HG02938 (cell line): ENCODE measurements at regions not wholly inside any gene's neighbourhood (a gene's known extent, or its start where the extent isn't known, plus 50 kb on each side); places are given as distances from the start of the nearest gene placed in this dataset.

Experiments
- ATAC-seq: cut with Tn5 transposase; IDR thresholded peaks from one replicate; pipeline ENCODE4 v1.9.1; 2021; ENCODE audit warnings: mild to moderate bottlenecking, moderate library complexity; ENCODE audit not compliant: unreplicated experiment

DNA sequence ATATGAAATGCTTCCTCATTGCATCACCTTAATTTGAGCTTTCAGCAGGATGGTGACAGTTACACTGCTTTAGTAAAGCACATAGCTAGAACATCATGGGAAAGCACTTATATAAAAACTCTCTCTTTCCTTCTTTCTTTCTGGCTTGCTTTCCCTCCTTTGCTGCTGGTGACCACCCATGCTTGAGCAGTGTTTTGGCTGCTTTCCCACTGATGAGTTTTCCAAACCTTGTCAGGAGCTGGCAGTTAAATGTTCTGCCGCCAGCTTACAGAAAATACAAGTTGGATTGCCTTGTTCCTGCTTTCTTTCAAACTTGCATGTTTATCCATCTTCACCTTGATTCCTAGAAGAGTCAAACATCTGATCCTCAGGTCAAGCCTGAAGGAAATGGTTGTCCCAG is 323.9 kb downstream of the FOXA2 start:
- ATAC-seq: no peak

DNA sequence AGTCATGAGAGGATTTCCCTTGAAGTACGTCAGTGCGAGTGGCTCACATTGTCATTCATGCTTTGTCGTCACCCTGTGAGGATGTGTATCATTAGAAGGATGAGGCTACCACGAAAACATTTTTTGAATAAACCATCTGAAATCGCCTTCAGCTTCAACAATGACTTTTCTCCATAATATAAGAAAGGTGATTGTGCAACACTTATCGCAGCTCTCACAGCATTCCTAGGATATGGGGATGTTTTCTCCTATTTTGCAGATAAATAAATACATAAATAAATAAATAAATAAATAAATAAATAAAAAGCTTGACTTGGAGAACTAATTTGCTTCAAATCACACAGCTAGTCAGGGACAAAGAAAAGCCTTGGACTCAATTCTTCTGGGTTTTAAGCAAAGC is 326.5 kb downstream of the FOXA2 start:
- ATAC-seq: no peak

DNA sequence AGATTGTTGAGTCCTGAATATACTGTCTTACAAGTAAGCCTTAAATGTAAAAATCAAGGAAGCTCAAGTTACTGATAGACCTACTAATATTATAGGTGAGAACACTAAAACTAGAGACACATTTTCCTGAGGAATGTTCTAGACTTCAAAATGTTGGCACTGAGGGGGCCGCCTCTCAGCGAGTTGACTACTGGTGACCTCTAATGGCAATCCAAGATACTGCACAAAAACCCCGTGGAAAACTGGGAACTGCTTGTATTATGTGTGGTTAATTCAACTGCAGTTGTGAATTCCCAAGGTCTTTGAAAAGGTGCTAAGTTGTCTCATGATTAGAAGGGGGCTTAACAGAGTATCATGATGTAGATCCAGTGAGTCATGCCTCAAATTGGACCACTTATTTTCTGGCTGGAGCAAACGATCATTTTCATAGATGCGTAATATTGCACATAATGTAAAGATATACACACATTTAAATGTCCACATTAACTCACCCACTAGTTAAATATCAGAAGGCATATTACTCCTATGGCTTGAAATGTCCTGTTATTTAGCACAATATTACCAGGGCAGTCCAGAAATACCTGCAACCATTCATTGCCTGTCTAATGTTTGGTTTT is 336.2 kb downstream of the FOXA2 start:
- no peak for ATAC-seq

DNA sequence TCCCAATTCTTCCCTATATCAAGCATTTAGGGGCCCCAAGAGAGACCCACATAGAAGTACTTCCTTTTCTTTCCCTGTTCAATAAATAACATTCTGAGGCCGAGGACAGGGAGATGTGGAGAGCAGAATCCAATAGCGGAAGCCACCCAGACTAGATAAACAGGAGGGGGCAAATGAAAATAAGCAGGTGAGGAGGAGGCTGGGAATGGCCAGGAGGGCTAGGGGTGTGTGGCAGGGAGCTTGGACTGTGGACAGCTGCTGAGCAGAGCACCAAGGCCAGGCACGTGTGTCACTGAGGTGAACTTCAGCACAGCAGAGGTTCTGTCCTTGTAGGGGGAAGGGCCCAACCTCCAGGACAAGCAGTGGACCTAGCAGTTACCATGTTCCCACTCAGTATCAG is 339.2 kb downstream of the FOXA2 start:
- ATAC-seq: no peak

DNA sequence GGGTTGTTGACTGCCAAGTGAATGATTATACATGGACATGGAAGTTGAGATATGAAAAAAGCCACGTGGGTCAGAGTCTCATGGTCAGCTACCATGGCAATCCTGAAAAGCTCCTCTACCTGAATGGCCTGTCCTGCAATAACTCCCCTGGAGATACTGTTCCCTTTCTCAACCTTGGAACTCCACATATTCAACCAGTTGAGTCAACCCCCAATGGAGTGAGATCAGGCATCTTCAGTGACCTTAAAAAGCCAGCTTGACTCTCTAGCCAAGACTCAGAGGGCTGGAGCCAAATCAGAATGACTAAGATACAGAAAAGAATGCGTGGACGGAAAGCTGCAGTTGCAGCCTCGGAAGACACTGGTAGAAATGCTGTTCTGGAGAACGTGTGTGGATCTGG is 341.3 kb downstream of the FOXA2 start:
- no peak for ATAC-seq

DNA sequence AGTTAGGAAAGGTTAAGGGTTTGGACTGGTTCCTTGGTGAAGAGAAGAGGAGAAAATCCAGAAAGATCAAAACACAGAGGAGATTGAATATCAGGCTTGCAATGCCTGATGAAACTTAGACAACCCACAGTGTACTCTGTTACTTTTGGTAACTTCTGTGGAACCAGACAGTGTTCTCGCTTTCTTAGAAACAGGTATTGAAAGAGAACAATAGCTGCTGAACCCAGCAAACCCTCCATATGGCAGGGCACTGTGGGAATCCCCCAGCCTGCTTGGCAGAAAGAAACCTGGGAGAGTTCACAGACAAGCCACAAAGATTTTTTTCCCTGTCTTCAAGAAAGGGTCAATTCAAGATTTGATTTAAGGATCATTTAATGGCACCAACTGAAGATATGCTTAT is 342.8 kb downstream of the FOXA2 start:
- ATAC-seq: no peak

DNA sequence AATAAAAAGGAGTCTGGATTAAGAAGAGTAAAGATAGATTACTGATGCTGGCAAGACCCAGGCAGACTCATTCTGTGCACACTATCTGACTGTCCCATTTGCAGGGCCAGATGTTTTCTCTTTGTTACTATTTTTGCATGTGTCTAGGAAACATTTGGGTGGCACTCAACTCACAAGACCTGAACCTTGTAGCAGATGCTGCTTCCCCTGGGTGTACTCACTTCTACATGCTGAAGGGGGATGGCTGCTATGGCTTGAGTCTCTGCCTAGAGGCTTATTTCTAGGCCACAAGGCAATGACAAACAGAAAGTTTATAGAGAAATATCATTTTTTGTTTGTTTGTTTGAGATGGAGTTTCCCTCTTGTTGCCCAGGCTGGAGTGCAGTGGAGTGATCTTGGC is 351.4 kb downstream of the FOXA2 start:
- no peak for ATAC-seq

DNA sequence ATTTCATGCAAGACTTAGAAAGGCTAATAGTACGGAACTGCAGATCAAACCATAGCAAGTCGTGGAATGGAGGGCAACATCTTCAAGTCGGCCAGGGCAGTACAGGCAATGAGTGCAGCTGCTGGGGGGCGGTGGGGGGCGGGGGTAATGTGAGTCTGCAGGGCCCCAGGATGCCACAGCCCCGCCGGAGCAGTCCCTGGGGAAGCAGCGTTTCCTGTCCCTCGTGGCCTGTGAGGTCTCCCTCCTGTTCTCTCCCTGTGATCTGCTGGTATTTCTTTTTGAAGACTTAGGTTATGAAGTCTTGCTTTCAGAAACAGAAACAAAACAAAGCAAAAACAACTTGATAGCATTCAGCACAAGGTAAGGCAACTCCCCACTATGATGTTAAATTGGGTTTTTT is 351.9 kb downstream of the FOXA2 start:
- ATAC-seq: no peak

DNA sequence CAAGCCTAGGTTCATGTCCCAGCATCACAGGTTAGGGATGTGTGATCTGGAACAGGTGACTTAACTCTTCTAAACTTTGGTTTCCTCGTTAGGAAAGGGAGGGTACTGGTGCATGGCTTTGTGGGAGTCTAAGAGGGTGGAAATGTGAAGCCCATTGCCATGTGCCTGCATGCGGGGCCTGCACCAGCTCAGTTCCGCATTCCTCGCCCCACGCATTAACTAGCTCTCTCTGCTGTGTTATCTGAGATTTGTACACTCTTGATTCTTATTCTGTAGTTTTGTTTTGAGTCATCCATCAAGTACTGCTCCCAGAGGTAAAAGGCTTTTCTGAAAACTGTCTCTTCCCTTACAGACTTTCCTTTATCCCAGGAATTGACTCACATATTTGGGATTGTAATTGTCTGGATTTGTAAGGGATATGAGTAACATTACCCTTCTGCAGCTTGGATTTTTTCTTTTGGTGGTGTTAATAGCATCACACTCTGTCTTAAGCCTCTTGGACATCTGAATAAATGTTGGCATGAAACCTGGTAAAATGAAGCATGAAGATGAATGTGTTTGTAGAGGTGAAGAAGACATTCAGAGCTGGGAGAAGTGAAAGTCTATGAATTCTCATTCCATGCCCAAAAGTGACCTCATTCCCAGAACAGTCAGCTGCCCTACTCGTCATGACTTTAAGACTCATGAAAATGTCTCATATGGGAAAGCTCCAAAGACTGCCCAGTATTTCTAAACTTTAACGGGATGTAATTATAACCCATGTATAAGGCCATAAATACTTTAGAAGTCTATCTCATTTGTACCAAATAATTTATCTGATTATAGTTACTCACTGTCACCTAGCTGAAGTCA is 357.3 kb downstream of the FOXA2 start:
- no peak for ATAC-seq

DNA sequence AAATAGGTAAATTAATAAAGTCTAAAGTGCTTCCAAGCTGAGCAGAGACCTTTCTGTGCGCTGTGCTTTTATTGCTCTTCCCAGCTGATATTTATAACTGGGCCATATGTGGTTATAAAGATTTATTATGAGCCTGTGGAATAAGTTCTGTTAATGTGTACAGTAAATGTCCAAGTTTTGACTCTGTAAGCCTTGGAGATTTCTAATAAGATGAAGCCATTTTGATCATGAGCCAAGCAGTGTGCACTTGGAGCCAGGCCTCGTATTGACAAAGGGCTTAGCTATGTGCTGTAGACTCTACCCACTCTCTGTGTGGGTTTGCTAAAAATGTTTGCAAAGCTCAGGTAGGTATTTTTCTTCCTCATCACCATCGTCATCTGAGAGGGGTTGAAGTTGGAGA is 361.1 kb downstream of the FOXA2 start:
- no peak for ATAC-seq

DNA sequence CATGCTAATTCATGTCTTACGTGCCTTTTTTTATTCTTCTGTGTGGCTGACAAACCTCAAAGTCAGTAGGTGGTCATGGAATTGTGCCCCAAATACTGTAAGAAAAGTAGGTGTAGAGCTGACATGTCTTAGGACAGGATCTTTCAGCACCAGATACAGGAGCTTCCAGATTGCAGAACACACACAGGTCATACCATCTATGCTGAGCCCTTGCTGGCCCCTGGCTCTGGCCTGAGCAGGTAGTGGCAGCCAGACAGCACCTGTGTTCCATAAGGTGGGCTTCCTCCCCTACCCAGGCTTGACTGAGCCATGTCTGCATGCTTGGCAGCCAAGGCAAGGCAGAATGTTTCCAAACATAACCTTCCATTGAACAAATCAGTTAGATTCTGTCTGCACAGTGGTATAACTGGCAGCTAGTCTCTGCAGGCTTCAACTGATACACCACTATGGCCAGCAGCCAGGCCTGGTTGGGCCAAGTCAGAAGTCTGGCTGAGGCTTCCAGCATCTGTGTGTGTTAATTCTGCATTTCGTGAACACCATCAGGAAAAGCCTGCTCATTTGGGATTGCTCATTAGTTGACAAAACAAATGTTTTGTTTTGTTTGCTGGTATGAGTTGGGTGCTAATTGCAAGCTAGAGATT is 366.5 kb downstream of the FOXA2 start:
- ATAC-seq: no peak

DNA sequence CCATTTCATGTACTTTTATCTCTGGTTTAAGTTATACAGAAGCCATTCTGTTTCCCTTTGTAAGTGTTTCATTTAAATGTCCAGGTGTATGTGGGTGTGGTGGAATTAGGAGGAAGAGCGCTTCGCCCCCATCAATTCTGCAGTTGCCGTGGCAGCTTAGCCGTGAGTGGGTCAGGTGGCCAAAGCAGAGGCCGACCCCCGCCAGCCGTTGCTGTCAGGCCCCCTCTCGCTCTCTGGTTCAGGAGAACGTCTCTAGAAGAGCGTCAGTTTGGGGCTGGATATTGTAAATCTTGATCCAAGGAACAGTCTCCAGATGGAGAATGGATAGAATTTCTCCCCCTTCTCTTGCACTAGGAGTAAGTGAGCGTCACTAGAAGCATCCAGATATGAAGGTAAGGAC is 367.4 kb downstream of the FOXA2 start:
- ATAC-seq: no peak

DNA sequence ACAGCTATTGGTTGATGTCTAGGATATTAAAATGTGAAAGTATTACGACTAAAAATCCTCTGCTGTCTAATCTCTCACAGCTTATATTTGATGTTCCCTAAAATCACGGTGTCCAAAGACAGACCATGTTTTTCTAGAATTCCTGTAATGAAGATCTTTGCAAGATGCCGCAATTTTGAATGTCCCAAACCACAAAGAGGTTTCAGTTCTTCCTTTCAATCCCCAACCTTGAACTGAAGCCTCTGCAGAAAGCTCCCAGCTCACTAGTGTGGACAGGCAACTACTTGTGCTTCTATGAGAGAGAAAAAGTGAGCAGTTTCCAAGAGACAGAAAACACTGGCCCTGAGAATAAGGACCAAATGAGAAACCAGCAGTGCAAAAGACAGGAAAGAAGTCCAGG is 370.1 kb downstream of the FOXA2 start:
- ATAC-seq: no peak

DNA sequence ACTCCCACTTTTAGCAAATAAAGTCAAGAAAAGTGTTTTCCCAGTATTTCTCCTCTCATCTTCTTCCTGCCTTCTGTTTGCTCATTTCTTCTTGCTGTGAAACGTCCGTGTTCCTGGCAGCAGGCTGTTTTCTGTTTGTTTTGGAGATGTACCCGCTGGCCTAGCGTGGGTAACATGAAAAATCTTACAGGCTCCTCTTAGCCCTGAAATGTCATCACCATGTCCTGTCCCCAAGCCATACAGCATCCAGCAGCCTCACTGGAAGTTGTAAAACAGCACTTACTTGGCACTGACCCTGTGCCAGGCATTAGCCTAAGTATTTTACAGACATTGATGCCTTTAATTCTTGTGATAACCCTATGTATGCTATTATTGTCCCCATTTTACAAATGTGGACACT is 371.1 kb downstream of the FOXA2 start:
- no peak for ATAC-seq

DNA sequence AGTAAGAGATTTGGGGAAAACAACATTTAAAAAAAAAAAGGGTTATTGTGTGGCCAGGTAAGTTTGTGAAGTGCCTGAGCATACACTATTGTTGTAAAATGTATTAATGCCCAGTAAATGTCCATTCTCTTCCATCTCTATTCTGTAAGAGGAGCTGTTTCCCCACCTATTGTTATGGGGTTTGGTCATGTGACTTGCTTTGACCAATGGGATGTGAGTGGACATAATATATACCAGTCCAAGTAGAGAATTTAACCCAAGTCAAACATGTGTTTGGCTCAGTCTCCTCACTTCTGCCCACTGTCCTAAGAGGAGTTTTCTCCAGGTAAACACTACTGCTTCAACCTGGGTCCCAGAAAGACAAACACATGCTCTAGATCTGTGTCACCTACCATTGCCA is 377.1 kb downstream of the FOXA2 start:
- ATAC-seq: no peak

DNA sequence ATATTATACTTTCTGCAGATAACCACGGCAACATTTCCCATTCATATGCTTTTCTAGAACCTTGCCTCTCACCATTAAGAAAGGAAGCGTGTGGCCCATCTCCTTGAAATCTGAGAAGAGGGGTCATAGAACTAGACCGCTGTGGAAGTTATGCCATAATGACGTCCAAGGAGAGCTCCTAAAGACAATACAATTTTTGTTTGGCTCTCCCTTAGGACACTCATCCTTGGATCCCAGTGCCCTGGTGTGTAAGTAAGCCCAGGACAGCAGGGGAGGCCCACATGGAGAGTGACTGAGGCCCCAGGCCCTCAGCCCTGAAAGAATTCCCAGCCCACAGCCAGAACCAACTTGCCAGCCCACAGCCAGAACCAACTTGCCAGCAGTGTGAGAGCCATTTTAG is 379.6 kb downstream of the FOXA2 start:
- ATAC-seq: no peak

DNA sequence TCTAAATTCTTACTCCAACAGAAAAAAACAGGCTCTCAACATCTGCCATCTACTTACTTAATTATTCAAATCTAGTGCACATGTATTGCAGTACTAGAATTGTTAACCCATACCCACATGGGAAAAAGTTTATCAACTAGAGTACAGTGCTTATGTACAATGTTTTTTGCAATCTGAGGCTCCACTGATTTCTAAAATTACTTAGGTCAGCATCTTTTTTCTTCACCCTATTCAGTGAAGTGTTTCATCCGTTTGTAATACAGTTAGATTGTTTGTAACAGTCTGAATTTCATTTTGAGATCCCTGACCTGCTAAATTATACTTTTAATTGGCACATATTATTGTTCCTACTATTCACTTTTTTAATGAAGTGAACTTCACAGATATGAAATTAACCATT is 402.2 kb downstream of the FOXA2 start:
- ATAC-seq: no peak

DNA sequence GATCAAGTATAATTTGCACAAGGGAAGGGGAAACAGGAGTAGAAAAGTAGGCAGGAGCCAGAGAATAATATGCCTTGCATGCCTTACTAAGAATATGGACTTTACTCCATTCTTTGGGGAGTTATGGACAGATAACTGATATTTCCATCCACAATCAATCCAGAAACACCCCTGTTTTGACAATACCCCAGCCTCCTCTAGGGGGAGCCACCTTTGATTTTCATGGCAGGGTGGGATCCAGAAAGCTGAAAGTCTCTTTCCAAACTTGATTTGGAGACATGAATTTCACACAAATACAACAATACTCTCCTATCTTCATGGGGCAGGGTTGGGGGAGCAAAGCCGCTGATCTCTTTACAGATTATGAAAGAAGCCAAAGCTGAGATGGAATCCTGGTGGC is 404.1 kb downstream of the FOXA2 start:
- no peak for ATAC-seq

DNA sequence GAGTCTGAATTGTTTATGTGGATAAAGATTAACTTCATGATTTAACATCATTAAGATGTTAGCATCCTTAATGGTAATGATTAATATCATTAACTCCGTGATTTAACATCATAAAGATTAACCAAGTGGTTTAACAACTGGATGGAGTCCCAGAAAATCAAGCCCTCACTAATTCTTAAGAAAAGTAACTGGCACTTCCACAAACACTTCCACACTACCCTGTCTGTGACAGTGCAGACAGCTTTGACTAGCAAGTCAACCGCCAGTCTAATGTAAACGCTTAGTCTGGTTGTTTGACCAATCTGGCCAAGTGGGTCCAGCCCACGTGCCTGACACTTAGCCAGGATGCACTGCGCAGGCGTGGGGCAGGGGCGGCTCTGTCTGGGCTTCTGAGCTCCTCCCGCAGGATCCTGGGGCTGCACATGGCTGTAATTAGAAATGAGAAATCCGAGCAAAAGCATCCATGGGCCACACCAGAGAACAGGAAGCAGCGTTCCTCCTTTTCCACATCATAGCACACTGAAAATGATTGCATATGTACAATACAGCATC is 424.2 kb downstream of the FOXA2 start:
- ATAC-seq: no peak

DNA sequence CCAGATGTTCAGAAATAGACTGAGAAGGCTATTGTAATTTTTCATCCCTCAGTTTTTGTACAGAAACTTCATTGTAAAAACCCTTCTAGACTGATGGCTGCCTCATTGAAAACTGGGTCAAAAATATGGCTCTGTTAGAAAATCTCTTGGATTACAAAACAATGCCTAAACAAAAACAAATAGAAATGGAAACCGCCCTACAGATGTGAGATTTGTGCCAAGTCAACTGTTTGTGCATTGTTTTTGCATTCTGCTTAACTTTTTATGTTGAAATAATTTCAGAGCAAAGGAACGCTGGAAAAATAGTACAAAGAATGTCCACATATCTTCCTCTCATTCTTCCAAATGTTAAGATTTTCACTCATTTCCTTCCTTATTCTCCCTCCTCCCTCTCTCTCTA is 425.1 kb downstream of the FOXA2 start:
- ATAC-seq: no peak

DNA sequence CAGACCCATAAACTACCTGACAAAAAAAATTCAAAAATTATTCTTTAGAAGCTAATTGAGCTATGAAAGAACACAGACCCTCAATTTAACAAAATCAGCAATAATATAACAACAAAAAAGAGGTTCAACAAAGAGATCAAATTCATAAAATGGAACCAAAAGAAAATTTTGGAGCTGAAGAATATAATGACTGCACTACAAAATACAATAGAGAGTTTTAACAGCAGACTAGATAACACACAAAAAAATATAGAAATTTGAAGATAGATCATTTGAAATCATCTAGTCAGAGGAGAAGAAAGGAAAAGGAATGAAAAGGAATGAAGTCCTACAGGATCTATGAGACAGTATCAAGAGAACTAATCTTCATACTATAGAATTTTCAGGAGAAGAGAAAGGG is 422.1 kb downstream of the PAX1 start:
- ATAC-seq: no peak
